HepG2 (cell line): ENCODE measurements at regions not wholly inside any gene's neighbourhood (a gene's known extent, or its start where the extent isn't known, plus 50 kb on each side); places are given as distances from the start of the nearest gene placed in this dataset.

Experiments
- EZH2 ChIP-seq: conservative IDR thresholded peaks from 2 replicates; pipeline ENCODE4 v1.6.1; 2012; ENCODE audit warnings: mild to moderate bottlenecking, low read depth, low read length, moderate library complexity
- SRF ChIP-seq: IDR thresholded peaks from 2 replicates; pipeline ENCODE4 v1.6.1; 2011; ENCODE audit warnings: mild to moderate bottlenecking, low read depth, low read length, moderate library complexity
- TCF7 ChIP-seq: sonication (generic); IDR thresholded peaks from 2 replicates; pipeline ENCODE4 v1.6.1; 2016; ENCODE audit warnings: antibody characterized with exemption, low read depth
- ZEB1 ChIP-seq: IDR thresholded peaks from 2 replicates; pipeline ENCODE4 v1.6.1; 2012; ENCODE audit warnings: mild to moderate bottlenecking, low read depth, inconsistent platforms; ENCODE audit not compliant: insufficient replicate concordance
- ZFX ChIP-seq: sonication (generic); formaldehyde crosslinking; IDR thresholded peaks from 2 replicates; pipeline ENCODE4 v1.4.0; 2020; ENCODE audit warnings: mild to moderate bottlenecking, low read depth, missing genetic modification reagents, moderate library complexity
- TF ChIP-seq, protein P1 (sequence below): sonication (generic); formaldehyde crosslinking; IDR thresholded peaks from 2 replicates; pipeline ENCODE4 v1.4.0; 2020; ENCODE audit warnings: missing genetic modification reagents
- TF ChIP-seq, protein P2 (sequence below): sonication (generic); formaldehyde crosslinking; IDR thresholded peaks from 2 replicates; pipeline ENCODE4 v1.4.0; 2020; ENCODE audit warnings: missing genetic modification reagents, mild to moderate bottlenecking, borderline replicate concordance

DNA sequence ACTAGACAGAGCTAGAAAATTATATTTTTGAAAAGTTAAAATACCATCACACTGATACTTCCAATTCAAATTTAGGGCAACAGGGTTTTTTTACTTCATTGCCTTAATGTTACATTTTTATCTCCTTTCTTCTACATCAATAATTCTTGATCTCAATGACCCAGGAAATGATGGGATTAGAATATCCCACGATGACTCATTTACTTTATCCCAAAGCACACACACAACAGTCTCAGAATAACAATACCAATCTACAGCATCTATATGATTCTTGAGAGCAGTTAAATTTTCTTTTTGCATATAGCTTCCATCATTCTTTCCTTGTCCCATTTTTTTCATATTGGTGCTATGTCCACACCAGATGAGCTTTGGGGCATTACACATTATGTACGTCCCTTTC is 98.4 kb upstream of the EEPD1 start:
- TF ChIP-seq, protein P1, sequence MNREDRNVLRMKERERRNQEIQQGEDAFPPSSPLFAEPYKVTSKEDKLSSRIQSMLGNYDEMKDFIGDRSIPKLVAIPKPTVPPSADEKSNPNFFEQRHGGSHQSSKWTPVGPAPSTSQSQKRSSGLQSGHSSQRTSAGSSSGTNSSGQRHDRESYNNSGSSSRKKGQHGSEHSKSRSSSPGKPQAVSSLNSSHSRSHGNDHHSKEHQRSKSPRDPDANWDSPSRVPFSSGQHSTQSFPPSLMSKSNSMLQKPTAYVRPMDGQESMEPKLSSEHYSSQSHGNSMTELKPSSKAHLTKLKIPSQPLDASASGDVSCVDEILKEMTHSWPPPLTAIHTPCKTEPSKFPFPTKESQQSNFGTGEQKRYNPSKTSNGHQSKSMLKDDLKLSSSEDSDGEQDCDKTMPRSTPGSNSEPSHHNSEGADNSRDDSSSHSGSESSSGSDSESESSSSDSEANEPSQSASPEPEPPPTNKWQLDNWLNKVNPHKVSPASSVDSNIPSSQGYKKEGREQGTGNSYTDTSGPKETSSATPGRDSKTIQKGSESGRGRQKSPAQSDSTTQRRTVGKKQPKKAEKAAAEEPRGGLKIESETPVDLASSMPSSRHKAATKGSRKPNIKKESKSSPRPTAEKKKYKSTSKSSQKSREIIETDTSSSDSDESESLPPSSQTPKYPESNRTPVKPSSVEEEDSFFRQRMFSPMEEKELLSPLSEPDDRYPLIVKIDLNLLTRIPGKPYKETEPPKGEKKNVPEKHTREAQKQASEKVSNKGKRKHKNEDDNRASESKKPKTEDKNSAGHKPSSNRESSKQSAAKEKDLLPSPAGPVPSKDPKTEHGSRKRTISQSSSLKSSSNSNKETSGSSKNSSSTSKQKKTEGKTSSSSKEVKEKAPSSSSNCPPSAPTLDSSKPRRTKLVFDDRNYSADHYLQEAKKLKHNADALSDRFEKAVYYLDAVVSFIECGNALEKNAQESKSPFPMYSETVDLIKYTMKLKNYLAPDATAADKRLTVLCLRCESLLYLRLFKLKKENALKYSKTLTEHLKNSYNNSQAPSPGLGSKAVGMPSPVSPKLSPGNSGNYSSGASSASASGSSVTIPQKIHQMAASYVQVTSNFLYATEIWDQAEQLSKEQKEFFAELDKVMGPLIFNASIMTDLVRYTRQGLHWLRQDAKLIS (CRISPR knock-in tag): no peak
- no peak for TF ChIP-seq SRF
- no peak for TF ChIP-seq ZFX
- TF ChIP-seq EZH2: no peak
- TF ChIP-seq TCF7: no peak
- TF ChIP-seq, protein P2, sequence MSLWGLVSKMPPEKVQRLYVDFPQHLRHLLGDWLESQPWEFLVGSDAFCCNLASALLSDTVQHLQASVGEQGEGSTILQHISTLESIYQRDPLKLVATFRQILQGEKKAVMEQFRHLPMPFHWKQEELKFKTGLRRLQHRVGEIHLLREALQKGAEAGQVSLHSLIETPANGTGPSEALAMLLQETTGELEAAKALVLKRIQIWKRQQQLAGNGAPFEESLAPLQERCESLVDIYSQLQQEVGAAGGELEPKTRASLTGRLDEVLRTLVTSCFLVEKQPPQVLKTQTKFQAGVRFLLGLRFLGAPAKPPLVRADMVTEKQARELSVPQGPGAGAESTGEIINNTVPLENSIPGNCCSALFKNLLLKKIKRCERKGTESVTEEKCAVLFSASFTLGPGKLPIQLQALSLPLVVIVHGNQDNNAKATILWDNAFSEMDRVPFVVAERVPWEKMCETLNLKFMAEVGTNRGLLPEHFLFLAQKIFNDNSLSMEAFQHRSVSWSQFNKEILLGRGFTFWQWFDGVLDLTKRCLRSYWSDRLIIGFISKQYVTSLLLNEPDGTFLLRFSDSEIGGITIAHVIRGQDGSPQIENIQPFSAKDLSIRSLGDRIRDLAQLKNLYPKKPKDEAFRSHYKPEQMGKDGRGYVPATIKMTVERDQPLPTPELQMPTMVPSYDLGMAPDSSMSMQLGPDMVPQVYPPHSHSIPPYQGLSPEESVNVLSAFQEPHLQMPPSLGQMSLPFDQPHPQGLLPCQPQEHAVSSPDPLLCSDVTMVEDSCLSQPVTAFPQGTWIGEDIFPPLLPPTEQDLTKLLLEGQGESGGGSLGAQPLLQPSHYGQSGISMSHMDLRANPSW (CRISPR knock-in tag): no peak
- TF ChIP-seq ZEB1: no peak
